GM19452 (cell line): ENCODE measurements at regions not wholly inside any gene's neighbourhood (a gene's known extent, or its start where the extent isn't known, plus 50 kb on each side); places are given as distances from the start of the nearest gene placed in this dataset.
"Not testable (repeated sequence)": the region's sequence is repeated elsewhere in the genome, so short reads cannot be mapped to it uniquely, and the experiment has no call there.

Experiments
- ATAC-seq: cut with Tn5 transposase; IDR thresholded peaks from one replicate; pipeline ENCODE4 v1.9.1; 2021; ENCODE audit not compliant: unreplicated experiment

GRCh38 chr3:21041621-21042020 is 709.4 kb downstream of the ZNF385D start:
- ATAC-seq, result no peak

GRCh38 chr3:21036888-21037287 is 714.1 kb downstream of the ZNF385D start:
- ATAC-seq, result no peak

- no peak for ATAC-seq
Observed at GRCh38 chr3:21028412-21028811, 722.6 kb downstream of the ZNF385D start.

- no peak for ATAC-seq
Observed at GRCh38 chr3:21024563-21024962, 726.4 kb downstream of the ZNF385D start.

- ATAC-seq, result no peak
Observed at GRCh38 chr3:21020681-21021080, 730.3 kb downstream of the ZNF385D start.

- no peak for ATAC-seq
Observed at GRCh38 chr3:21020043-21020442, 731.0 kb downstream of the ZNF385D start.

GRCh38 chr3:21017115-21017852 is 733.7 kb downstream of the ZNF385D start:
- ATAC-seq, result no peak

- ATAC-seq, result no peak
Observed at GRCh38 chr3:21013566-21013965, 737.4 kb downstream of the ZNF385D start.

- ATAC-seq, result no peak
Observed at GRCh38 chr3:20999661-21000060, 751.3 kb downstream of the ZNF385D start.

GRCh38 chr3:20997183-20997582 is 753.8 kb downstream of the ZNF385D start:
- ATAC-seq, result no peak

GRCh38 chr3:20990896-20991295 is 760.1 kb downstream of the ZNF385D start:
- ATAC-seq, result no peak

GRCh38 chr3:20989653-20990052 is 761.4 kb downstream of the ZNF385D start:
- not testable (repeated sequence) for ATAC-seq

- ATAC-seq, result no peak
Observed at GRCh38 chr3:20984594-20985205, 766.3 kb downstream of the ZNF385D start.

GRCh38 chr3:20975188-20975651 is 775.8 kb downstream of the ZNF385D start:
- ATAC-seq, result no peak

- ATAC-seq, result no peak
Observed at GRCh38 chr3:20974396-20974795, 776.6 kb downstream of the ZNF385D start.

- not testable (repeated sequence) for ATAC-seq
Observed at GRCh38 chr3:20970807-20971206, 780.2 kb downstream of the ZNF385D start.

GRCh38 chr3:20967485-20967884 is 781.5 kb upstream of the SGO1 start:
- not testable (repeated sequence) for ATAC-seq

GRCh38 chr3:20958161-20958560 is 772.2 kb upstream of the SGO1 start:
- no peak for ATAC-seq

GRCh38 chr3:20945892-20946291 is 759.9 kb upstream of the SGO1 start:
- ATAC-seq, result no peak

GRCh38 chr3:20935791-20936190 is 749.8 kb upstream of the SGO1 start:
- no peak for ATAC-seq

GRCh38 chr3:20931834-20932233 is 745.8 kb upstream of the SGO1 start:
- no peak for ATAC-seq

GRCh38 chr3:20930034-20930433 is 744.0 kb upstream of the SGO1 start:
- ATAC-seq, result no peak
